OCI-M1 (cell line): ENCODE measurements at regions not wholly inside any gene's neighbourhood (a gene's known extent, or its start where the extent isn't known, plus 50 kb on each side); places are given as distances from the start of the nearest gene placed in this dataset.
"Not testable (repeated sequence)": the region's sequence is repeated elsewhere in the genome, so short reads cannot be mapped to it uniquely, and the experiment has no call there.

ENCODE experiments used
- DNase-seq: peaks from one replicate; lab custom pipeline; 2025; lab: John Stamatoyannopoulos, UW

GRCh38 chrX:150052226-150052625, 113.9 kb upstream of the EOLA2 start:
- DNase-seq, result no peak

GRCh38 chrX:150058728-150059127, 120.4 kb upstream of the EOLA2 start:
- no peak for DNase-seq

- no peak for DNase-seq
Measured at GRCh38 chrX:150060406-150060805, 122.1 kb upstream of the EOLA2 start.

GRCh38 chrX:150062292-150063137, 124.2 kb upstream of the EOLA2 start:
- DNase-seq, result no peak

GRCh38 chrX:150063138-150063518, 124.8 kb upstream of the EOLA2 start:
- DNase-seq, result no peak

- peak; percentile 44 for DNase-seq
Measured at GRCh38 chrX:150063674-150064073, 125.4 kb upstream of the EOLA2 start.

GRCh38 chrX:150074175-150074574, 135.9 kb upstream of the EOLA2 start:
- peak; percentile 12 for DNase-seq

GRCh38 chrX:150080497-150080896, 142.2 kb upstream of the EOLA2 start:
- no peak for DNase-seq

GRCh38 chrX:150081076-150081475, 142.8 kb upstream of the EOLA2 start:
- DNase-seq, result no peak

- DNase-seq, result no peak
Measured at GRCh38 chrX:150084496-150085229, 146.4 kb upstream of the EOLA2 start.

GRCh38 chrX:150085881-150086280, 147.6 kb upstream of the EOLA2 start:
- no peak for DNase-seq

- no peak for DNase-seq
Measured at GRCh38 chrX:150086371-150086770, 148.1 kb upstream of the EOLA2 start.

- DNase-seq, result no peak
Measured at GRCh38 chrX:150087612-150088011, 149.3 kb upstream of the EOLA2 start.

GRCh38 chrX:150088042-150088441, 149.8 kb upstream of the EOLA2 start:
- DNase-seq, result no peak

GRCh38 chrX:150088766-150089518, 150.7 kb upstream of the EOLA2 start:
- DNase-seq, result no peak

- not testable (repeated sequence) for DNase-seq
Measured at GRCh38 chrX:150091300-150091699, 153.0 kb upstream of the EOLA2 start.

GRCh38 chrX:150092549-150092948, 154.3 kb upstream of the EOLA2 start:
- DNase-seq, result no peak

GRCh38 chrX:150094375-150094774, 156.1 kb upstream of the EOLA2 start:
- no peak for DNase-seq

GRCh38 chrX:150094996-150095395, 156.7 kb upstream of the EOLA2 start:
- no peak for DNase-seq

- no peak for DNase-seq
Measured at GRCh38 chrX:150099316-150099715, 161.0 kb upstream of the EOLA2 start.

- DNase-seq, result no peak
Measured at GRCh38 chrX:150100261-150100660, 162.0 kb upstream of the EOLA2 start.

- no peak for DNase-seq
Measured at GRCh38 chrX:150118476-150118875, 180.2 kb upstream of the EOLA2 start.

- DNase-seq, result no peak
Measured at GRCh38 chrX:150119323-150119722, 181.0 kb upstream of the EOLA2 start.
